ENCODE measurements at regions not wholly inside any gene's neighbourhood (a gene's known extent, or its start where the extent isn't known, plus 50 kb on each side); places are given as distances from the start of the nearest gene placed in this dataset.

GRCh38 chr1:30273456-30273855 lies 449.9 kb downstream of the MATN1 start:
- intact Hi-C loops (cut with micrococcal nuclease), result no loop called here
- BruUV-seq (replicated peaks), result no TSS peak
- ChIA-PET POLR2A (no interaction called here), RAD21 (ENCODE audit: low non-redundant PET in 1 of 2, low total read pairs in 2 of 2, uncharacterized antibody in 2 of 2, unreplicated experiment in 2 of 2) (no interaction called here), CTCF (no interaction called here)
- H3K9ac ChIP-seq (ENCODE audit: low read length), result no peak overlapping the region
- no peak for TF ChIP-seq ATF3 (IDR thresholded peaks at IDR 0.05)
- no peak for TF ChIP-seq ZNF274 (IDR thresholded peaks at IDR 0.05; ENCODE audit: low read depth, low read length)
- DNase-seq (ENCODE audit: low read depth, low spot score) (no peak), ATAC-seq (no peak)
- no peaks in the 10 kb centered on the region for H3K36me3 ChIP-seq (ENCODE audit: control insufficient read depth in 1 of 2, insufficient read depth in 2 of 2, low read length in 2 of 2)
- no peaks in the 10 kb centered on the region for H3K9me2 ChIP-seq (ENCODE audit: insufficient read depth)
- peaks cover 50% of the 10 kb centered on the region; the same call in 1 of the 2 replicates for H3K27me3 ChIP-seq (ENCODE audit: insufficient read depth, low read length)
- no peak overlapping the region for H3K27ac ChIP-seq (ENCODE audit: low read depth, low read length)
- H2AFZ ChIP-seq (ENCODE audit: low read depth, low read length, poor library complexity, severe bottlenecking), result no peak overlapping the region
- H4K20me1 ChIP-seq (ENCODE audit: insufficient read depth), result no peaks in the 10 kb centered on the region
- H3K4me1 ChIP-seq (ENCODE audit: control insufficient read depth in 1 of 2, insufficient read depth in 2 of 2, low read length in 2 of 2), result no peaks in the 10 kb centered on the region
- H3K79me2 ChIP-seq (ENCODE audit: insufficient read depth, low read length), result no peaks in the 10 kb centered on the region
- H3K4me2 ChIP-seq (ENCODE audit: low read length), result no peak overlapping the region
- H3K9me3 ChIP-seq (ENCODE audit: control insufficient read depth in 1 of 2, insufficient read depth in 1 of 2, low read depth in 1 of 2, low read length in 2 of 2), result no peaks in the 10 kb centered on the region
- H3K4me3 ChIP-seq (replicated peaks in 1 of 2; ENCODE audit: low read depth in 1 of 2, low read length in 2 of 2), result no peak overlapping the region

- Histone ChIP-seq H3K4me3 (replicated peaks in 1 of 2; ENCODE audit: low read depth in 1 of 2, low read length in 2 of 2) (no peak overlapping the region), H2AFZ (ENCODE audit: low read depth, low read length, poor library complexity, severe bottlenecking) (no peak overlapping the region), H3K4me2 (ENCODE audit: low read length) (no peak overlapping the region), H3K27me3 (ENCODE audit: insufficient read depth, low read length) (peaks cover 47% of the 10 kb centered on the region; the same call in 1 of the 2 replicates), H3K36me3 (ENCODE audit: control insufficient read depth in 1 of 2, insufficient read depth in 2 of 2, low read length in 2 of 2) (no peaks in the 10 kb centered on the region), H3K4me1 (ENCODE audit: control insufficient read depth in 1 of 2, insufficient read depth in 2 of 2, low read length in 2 of 2) (no peaks in the 10 kb centered on the region), H3K9me3 (ENCODE audit: control insufficient read depth in 1 of 2, insufficient read depth in 1 of 2, low read depth in 1 of 2, low read length in 2 of 2) (no peaks in the 10 kb centered on the region), H3K9me2 (ENCODE audit: insufficient read depth) (no peaks in the 10 kb centered on the region), H3K27ac (ENCODE audit: low read depth, low read length) (no peak overlapping the region), H3K9ac (ENCODE audit: low read length) (no peak overlapping the region), H3K79me2 (ENCODE audit: insufficient read depth, low read length) (no peaks in the 10 kb centered on the region), H4K20me1 (ENCODE audit: insufficient read depth) (no peaks in the 10 kb centered on the region)
- no TSS peak for BruUV-seq (replicated peaks)
- TF ChIP-seq EZH2phosphoT487 (IDR thresholded peaks at IDR 0.05; ENCODE audit: borderline replicate concordance) (no peak), ZNF274 (IDR thresholded peaks at IDR 0.05; ENCODE audit: low read depth, low read length) (no peak), CBX3 (IDR thresholded peaks at IDR 0.05; ENCODE audit: low read depth) (no peak), REST (IDR thresholded peaks at IDR 0.05; ENCODE audit: low read depth) (no peak), EGR1 (IDR thresholded peaks at IDR 0.05; ENCODE audit: low read depth) (no peak)
- DNase-seq (ENCODE audit: low read depth, low spot score), result no peak
- ATAC-seq, result no peak
- RAD21 ChIA-PET (ENCODE audit: low non-redundant PET in 1 of 2, low total read pairs in 2 of 2, uncharacterized antibody in 2 of 2, unreplicated experiment in 2 of 2), result no interaction called here
- intact Hi-C loops (cut with micrococcal nuclease), result no loop called here
- CTCF ChIA-PET, result no interaction called here
- POLR2A ChIA-PET, result no interaction called here
These were observed 450.4 kb downstream of the MATN1 start for GRCh38 chr1:30273021-30273325.

All from HCT116 (cell line).